NCI-H2196 (cell line): ENCODE measurements at regions not wholly inside any gene's neighbourhood (a gene's known extent, or its start where the extent isn't known, plus 50 kb on each side); places are given as distances from the start of the nearest gene placed in this dataset.
A peak's percentile ranks its signal among the peaks of the same experiment; 100 is the strongest.

ENCODE experiments used
- DNase-seq: peaks from one replicate; lab custom pipeline; 2025; ENCODE audit not compliant: unreplicated experiment; lab: John Stamatoyannopoulos, UW

- DNase-seq: no peak
These were observed 125.7 kb upstream of the RIPOR2 start for GRCh38 chr6:25061289-25061936.

- no peak for DNase-seq
These were observed 126.5 kb upstream of the RIPOR2 start for GRCh38 chr6:25062070-25062811.

- no peak for DNase-seq
These were observed 128.2 kb upstream of the RIPOR2 start for GRCh38 chr6:25064006-25064405.

GRCh38 chr6:25065666-25066065 lies 129.9 kb upstream of the RIPOR2 start:
- no peak for DNase-seq

GRCh38 chr6:25066593-25066992 lies 130.8 kb upstream of the RIPOR2 start:
- no peak for DNase-seq

GRCh38 chr6:25068866-25069265 lies 133.1 kb upstream of the RIPOR2 start:
- DNase-seq: no peak

GRCh38 chr6:25070547-25071366 lies 135.0 kb upstream of the RIPOR2 start:
- peak; percentile 78 for DNase-seq

- no peak for DNase-seq
These were observed 142.4 kb upstream of the RIPOR2 start for GRCh38 chr6:25078141-25078540.

GRCh38 chr6:25083784-25084507 lies 148.2 kb upstream of the RIPOR2 start:
- no peak for DNase-seq

GRCh38 chr6:25084508-25084833 lies 148.7 kb upstream of the RIPOR2 start:
- DNase-seq: no peak

GRCh38 chr6:25085756-25086155 lies 150.0 kb upstream of the RIPOR2 start:
- no peak for DNase-seq

- no peak for DNase-seq
These were observed 150.8 kb upstream of the RIPOR2 start for GRCh38 chr6:25086500-25087091.

GRCh38 chr6:25088513-25088912 lies 152.8 kb upstream of the RIPOR2 start:
- DNase-seq: no peak

- no peak for DNase-seq
These were observed 153.7 kb upstream of the RIPOR2 start for GRCh38 chr6:25089442-25089841.

- DNase-seq: no peak
These were observed 159.0 kb upstream of the RIPOR2 start for GRCh38 chr6:25094726-25095125.

GRCh38 chr6:25100288-25100687 lies 164.5 kb upstream of the RIPOR2 start:
- no peak for DNase-seq

- no peak for DNase-seq
These were observed 167.8 kb upstream of the RIPOR2 start for GRCh38 chr6:25103603-25104002.

- no peak for DNase-seq
These were observed 169.5 kb upstream of the RIPOR2 start for GRCh38 chr6:25105070-25105925.

- DNase-seq: no peak
These were observed 171.5 kb upstream of the RIPOR2 start for GRCh38 chr6:25107218-25107617.

GRCh38 chr6:25111782-25112181 lies 167.4 kb upstream of the CARMIL1 start:
- DNase-seq: no peak
